GM12875 (cell line): ENCODE measurements at regions not wholly inside any gene's neighbourhood (a gene's known extent, or its start where the extent isn't known, plus 50 kb on each side); places are given as distances from the start of the nearest gene placed in this dataset.

Source experiments
- H3K4me3 ChIP-seq: one replicate; pipeline ENCODE4 v1.5.1; 2011; ENCODE audit warnings: low read depth, low read length, control low read depth
- CTCF ChIP-seq: IDR thresholded peaks from 2 replicates; pipeline ENCODE4 v1.5.1; 2011; ENCODE audit warnings: low read depth, mild to moderate bottlenecking, control low read depth, inconsistent platforms, low read length, moderate library complexity, borderline replicate concordance; ENCODE audit not compliant: insufficient read depth

- TF ChIP-seq CTCF, result no peak
- H3K4me3 ChIP-seq, result no peak overlapping the region
Measured at GRCh38 chr17:70920416-70920815, 751.1 kb downstream of the KCNJ2 start.

DNA sequence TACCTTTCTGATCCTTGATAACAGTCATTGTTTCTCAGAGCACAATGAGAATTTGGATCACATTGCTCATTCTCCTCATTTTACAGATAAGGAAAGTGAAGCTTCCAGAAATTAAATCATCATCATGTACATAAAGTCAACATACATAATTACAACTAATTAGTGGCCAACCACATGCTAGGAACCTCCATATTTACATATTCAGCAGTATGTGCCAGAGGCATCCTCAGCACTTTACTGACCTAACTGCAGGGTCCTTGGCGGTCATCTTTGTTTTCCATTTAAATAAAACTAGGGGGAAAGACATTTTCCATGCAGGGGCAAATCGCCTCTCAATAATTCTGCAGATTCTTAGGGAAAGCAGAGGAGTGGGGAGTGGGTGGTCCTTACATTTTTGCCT lies 752.9 kb downstream of the KCNJ2 start:
- no peak overlapping the region for H3K4me3 ChIP-seq
- no peak for TF ChIP-seq CTCF

GRCh38 chr17:70924776-70925175 lies 755.4 kb downstream of the KCNJ2 start:
- H3K4me3 ChIP-seq, result no peak overlapping the region
- no peak for TF ChIP-seq CTCF

- no peak overlapping the region for H3K4me3 ChIP-seq
- TF ChIP-seq CTCF, result no peak
Measured at GRCh38 chr17:70929226-70929625, 759.9 kb downstream of the KCNJ2 start.

GRCh38 chr17:70934231-70934630 lies 764.9 kb downstream of the KCNJ2 start:
- no peak overlapping the region for H3K4me3 ChIP-seq
- no peak for TF ChIP-seq CTCF

- TF ChIP-seq CTCF, result no peak
- no peak overlapping the region for H3K4me3 ChIP-seq
Measured at GRCh38 chr17:70934835-70935234, 765.5 kb downstream of the KCNJ2 start.

GRCh38 chr17:70936724-70937123 lies 767.4 kb downstream of the KCNJ2 start:
- H3K4me3 ChIP-seq, result no peak overlapping the region
- TF ChIP-seq CTCF, result no peak
